22Rv1 (cell line): ENCODE measurements at regions not wholly inside any gene's neighbourhood (a gene's known extent, or its start where the extent isn't known, plus 50 kb on each side); places are given as distances from the start of the nearest gene placed in this dataset.

Experiments
- H3K27ac ChIP-seq: fragments of 450-650 bp; 2 replicates; pipeline ENCODE4 v1.5.1; 2017
- ZFX ChIP-seq: fragments of 450-650 bp; IDR thresholded peaks from 2 replicates; pipeline ENCODE4 v1.6.1; 2017; ENCODE audit warnings: antibody characterized with exemption, borderline replicate concordance
- TF ChIP-seq, protein P1 (sequence below): fragments of 450-650 bp; IDR thresholded peaks from 2 replicates; pipeline ENCODE4 v1.5.1; 2017; ENCODE audit warnings: mild to moderate bottlenecking

DNA sequence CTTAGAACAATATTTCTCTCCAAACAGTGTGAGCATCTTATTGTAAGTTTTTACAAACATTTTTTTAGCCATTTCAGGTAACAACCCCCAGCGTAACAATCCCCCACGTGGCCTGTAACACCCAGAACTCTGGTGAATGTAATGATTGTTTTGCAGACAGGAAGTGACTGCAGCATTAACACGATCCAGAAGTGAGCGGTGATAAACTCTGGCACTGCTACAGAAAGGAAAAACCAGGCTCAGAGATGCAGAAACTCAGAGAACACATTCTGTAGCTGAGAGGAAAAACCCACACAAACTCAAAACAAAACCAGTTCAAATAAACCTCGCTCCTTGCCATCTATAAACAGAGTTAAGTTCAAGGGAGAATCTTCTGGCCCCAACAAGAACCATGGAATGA is 285.7 kb downstream of the FGFR2 start:
- TF ChIP-seq, protein P1, sequence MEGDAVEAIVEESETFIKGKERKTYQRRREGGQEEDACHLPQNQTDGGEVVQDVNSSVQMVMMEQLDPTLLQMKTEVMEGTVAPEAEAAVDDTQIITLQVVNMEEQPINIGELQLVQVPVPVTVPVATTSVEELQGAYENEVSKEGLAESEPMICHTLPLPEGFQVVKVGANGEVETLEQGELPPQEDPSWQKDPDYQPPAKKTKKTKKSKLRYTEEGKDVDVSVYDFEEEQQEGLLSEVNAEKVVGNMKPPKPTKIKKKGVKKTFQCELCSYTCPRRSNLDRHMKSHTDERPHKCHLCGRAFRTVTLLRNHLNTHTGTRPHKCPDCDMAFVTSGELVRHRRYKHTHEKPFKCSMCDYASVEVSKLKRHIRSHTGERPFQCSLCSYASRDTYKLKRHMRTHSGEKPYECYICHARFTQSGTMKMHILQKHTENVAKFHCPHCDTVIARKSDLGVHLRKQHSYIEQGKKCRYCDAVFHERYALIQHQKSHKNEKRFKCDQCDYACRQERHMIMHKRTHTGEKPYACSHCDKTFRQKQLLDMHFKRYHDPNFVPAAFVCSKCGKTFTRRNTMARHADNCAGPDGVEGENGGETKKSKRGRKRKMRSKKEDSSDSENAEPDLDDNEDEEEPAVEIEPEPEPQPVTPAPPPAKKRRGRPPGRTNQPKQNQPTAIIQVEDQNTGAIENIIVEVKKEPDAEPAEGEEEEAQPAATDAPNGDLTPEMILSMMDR, result no peak
- no peak for TF ChIP-seq ZFX
- no peak overlapping the region for H3K27ac ChIP-seq

DNA sequence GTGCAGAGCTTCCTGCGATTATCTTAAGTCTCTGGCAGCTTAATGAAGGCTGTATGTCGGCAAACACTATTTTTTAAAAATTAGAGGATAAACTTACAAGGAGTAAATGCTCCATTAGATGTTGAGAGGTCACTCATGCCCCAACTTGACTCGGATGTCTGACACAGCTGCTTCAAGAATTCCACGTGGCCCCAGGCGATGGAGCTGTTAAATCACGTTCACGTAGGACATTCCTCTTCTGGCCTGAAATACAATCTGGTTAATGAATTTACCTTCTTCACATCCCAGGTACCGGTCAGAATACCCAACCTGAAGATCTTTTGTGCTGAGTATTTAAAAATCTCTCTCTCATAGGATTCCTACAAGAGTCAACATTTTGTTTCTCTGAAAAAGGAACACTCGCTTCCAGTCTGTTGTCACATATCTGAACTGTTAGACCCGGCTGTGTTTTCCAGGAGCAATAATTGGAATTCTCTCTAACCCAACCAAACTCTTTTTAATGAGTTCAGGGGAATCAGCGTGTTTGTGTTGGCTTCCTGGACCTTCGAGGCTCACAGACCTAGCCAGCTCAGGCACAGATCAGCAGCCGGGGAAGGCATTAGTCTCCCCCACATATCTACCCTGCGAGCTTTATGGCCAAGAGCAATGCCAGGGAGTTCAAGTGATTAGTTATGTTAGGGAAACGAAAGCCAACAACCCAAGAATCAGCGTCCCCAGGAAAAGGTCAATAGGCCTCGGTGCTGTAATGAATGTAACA is 284.9 kb downstream of the FGFR2 start:
- no peak overlapping the region for H3K27ac ChIP-seq

DNA sequence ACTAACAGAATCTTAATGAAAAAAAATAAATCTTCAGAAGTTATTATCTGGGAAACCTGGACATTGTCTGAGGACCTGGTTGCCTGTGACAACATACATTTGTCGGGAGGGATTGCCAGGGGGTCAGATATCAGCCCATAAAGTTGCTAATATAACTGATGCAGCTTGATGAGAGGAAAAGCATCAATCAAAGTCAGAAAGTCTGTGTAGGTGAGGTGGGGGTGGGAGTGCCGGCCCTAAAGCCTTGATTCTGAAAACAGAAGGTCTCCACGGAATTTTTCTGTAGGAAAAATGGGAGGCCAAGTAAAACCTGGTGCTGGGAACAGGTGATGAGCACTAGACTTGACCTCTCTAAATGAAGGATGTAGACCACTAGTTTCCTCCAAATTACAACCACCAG is 281.8 kb downstream of the FGFR2 start:
- H3K27ac ChIP-seq, result no peak overlapping the region
- TF ChIP-seq, protein P1, result no peak
- no peak for TF ChIP-seq ZFX

More for the DNA sequence above, 284.9 kb downstream of the FGFR2 start:
- TF ChIP-seq, protein P1, result no peak
- TF ChIP-seq ZFX, result no peak

DNA sequence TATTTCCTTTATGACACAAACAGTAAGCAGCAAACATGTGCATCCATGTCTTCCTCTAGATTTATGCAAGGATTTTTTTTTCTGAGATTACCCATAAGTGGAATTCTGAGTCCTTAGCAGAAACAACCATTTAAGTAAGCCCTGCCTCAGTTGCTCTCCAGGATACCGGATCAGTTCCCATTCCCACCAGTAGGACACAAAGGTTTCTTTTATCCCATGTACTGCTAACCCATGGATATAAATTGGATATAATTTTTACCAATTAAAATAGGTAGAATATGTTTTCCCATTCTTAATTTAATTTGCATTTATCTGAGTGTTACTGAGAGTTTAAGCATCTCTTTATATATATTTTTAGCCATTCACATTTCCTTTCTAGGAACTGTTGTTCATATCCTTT is 280.9 kb downstream of the FGFR2 start:
- no peak overlapping the region for H3K27ac ChIP-seq

DNA sequence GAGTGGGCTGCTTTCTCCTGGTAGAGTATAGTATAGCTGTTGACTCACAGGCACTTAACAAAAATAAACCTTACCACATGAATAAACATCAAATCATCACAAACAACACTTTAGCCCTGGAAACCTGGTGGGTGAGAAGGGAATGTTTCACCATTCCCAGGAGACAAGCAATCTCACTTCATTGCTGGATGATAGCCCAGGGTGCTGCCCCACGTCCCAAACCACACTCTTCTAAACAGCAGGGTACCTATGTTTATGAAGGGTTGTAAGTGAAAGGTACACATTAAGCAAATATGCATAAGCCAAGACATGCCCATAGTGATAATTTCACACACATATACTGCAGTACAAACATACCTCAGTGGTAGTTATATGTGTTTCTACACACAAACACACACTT is 276.2 kb downstream of the FGFR2 start:
- TF ChIP-seq, protein P1, result no peak
- no peak for TF ChIP-seq ZFX
- H3K27ac ChIP-seq, result no peak overlapping the region

More for the DNA sequence above, 280.9 kb downstream of the FGFR2 start:
- TF ChIP-seq ZFX, result no peak
- TF ChIP-seq, protein P1, result no peak

DNA sequence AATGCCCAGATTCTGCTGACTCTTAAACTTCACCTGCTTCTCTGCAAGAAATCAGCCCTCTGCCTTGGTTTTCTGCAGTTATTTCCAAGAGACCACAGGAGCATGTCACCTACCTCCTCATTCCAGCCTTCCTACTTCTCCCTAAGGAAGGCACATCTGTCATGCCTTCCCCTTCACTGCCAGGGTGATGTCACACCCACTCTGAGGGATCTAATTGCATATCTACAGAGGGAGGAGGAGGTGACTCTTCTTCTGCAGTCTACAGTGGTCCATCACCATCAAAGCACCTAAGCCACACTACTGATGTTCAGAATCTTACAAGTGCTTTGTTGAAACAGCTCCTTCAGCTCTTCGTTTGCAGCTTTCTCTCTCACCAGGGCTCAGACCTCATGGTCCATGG is 275.5 kb downstream of the FGFR2 start:
- H3K27ac ChIP-seq, result no peak overlapping the region
- TF ChIP-seq, protein P1, result no peak
- no peak for TF ChIP-seq ZFX

DNA sequence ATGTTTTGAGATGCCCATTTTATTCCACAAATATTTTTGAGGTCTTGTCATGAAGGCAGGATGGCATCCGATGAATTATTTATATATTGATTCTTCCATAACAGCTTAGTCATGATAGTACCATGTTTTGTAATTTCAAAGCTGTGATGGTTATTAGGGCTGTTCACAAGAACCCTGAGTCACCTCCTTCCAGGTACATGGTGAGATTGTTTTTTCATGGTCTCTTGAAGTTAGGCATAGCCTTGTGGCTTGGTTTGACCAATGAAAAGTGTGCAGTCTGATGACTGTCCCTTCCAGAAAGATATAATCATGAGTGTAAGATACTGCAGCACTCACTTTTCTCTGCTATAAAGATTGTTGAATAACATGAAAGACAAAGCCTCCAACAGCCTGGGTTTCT is 274.8 kb downstream of the FGFR2 start:
- TF ChIP-seq, protein P1, result no peak
- no peak for TF ChIP-seq ZFX
- no peak overlapping the region for H3K27ac ChIP-seq
